Glutamatergic neuron (in vitro differentiated cells): ENCODE measurements at regions not wholly inside any gene's neighbourhood (a gene's known extent, or its start where the extent isn't known, plus 50 kb on each side); places are given as distances from the start of the nearest gene placed in this dataset.

Experiments used
- DNase-seq: peaks from one replicate; pipeline ENCODE4 v3.0.0; 2022
- H3K27ac Mint-ChIP-seq: one replicate; pipeline ENCODE4 v1.8.0; 2020; ENCODE audit warnings: mild to moderate bottlenecking, mixed read lengths, inconsistent platforms; ENCODE audit not compliant: unreplicated experiment
- H3K27me3 Mint-ChIP-seq: one replicate; pipeline ENCODE4 v1.8.0; 2020; ENCODE audit warnings: mild to moderate bottlenecking, moderate library complexity, mixed read lengths, inconsistent platforms; ENCODE audit not compliant: unreplicated experiment
- H3K36me3 Mint-ChIP-seq: one replicate; pipeline ENCODE4 v1.8.0; 2020; ENCODE audit warnings: mild to moderate bottlenecking, mixed read lengths, inconsistent platforms; ENCODE audit not compliant: unreplicated experiment
- H3K4me1 Mint-ChIP-seq: one replicate; pipeline ENCODE4 v1.8.0; 2020; ENCODE audit warnings: mild to moderate bottlenecking, low read depth, mixed read lengths, inconsistent platforms; ENCODE audit not compliant: unreplicated experiment
- H3K4me3 Mint-ChIP-seq: one replicate; pipeline ENCODE4 v1.8.0; 2020; ENCODE audit warnings: mild to moderate bottlenecking, mixed read lengths, inconsistent platforms; ENCODE audit not compliant: unreplicated experiment
- H3K9me3 Mint-ChIP-seq: one replicate; pipeline ENCODE4 v1.8.0; 2020; ENCODE audit warnings: mild to moderate bottlenecking, moderate library complexity, mixed read lengths, inconsistent platforms; ENCODE audit not compliant: unreplicated experiment
- TF ChIP-seq, protein P1 (sequence below): fragments of 200-600 bp; sonication (generic); IDR thresholded peaks from one replicate; pipeline ENCODE4 v1.5.0; 2021; ENCODE audit not compliant: partially characterized antibody, unreplicated experiment

DNA sequence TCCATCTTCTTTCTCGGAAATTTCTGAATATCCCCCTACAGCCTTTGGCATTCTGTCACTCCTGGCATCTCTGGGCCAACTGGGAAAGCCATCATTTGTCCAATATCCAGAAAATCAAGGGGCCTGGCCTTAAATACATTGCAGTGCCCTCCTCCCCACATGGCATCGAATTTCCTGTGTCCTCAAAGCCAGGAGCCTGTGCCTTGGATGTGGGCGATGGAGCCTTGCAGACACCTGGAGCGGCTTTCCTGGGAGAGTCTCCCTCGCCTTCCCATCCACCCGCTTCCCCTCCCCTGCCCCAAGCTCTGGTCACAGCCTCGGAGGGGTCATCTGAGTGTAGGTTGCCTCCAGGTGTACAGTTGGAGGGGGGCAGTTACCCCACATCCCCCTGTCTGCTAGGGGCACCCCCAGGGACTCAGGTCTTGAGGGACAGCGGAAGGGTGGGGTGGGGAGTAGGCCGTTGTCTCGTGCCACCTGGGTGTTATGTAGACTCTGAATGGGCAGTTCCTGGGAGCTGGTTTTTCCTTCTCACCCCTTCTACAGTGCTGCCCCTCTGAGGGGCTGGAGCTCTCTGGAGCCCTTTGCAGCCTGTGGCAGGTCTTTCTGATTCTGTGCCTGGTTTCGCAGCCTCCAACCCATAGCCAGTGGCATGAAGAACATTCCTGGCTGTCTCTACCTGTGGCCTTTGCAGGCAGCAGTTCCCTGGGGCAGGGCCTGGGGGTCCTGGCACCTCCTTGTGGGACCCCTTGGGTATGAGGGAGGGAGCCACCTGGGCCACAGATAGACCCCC, 239.8 kb downstream of the SEC14L1 start:
- Mint-ChIP-seq H3K27ac (no peak overlapping the region), H3K4me3 (peak overlapping the region; percentile 32), H3K27me3 (peaks cover 11% of the 10 kb centered on the region), H3K9me3 (peaks cover 14% of the 10 kb centered on the region), H3K36me3 (no peaks in the 10 kb centered on the region), H3K4me1 (peaks cover 49% of the 10 kb centered on the region)
- no peak for DNase-seq
- TF ChIP-seq, protein P1, sequence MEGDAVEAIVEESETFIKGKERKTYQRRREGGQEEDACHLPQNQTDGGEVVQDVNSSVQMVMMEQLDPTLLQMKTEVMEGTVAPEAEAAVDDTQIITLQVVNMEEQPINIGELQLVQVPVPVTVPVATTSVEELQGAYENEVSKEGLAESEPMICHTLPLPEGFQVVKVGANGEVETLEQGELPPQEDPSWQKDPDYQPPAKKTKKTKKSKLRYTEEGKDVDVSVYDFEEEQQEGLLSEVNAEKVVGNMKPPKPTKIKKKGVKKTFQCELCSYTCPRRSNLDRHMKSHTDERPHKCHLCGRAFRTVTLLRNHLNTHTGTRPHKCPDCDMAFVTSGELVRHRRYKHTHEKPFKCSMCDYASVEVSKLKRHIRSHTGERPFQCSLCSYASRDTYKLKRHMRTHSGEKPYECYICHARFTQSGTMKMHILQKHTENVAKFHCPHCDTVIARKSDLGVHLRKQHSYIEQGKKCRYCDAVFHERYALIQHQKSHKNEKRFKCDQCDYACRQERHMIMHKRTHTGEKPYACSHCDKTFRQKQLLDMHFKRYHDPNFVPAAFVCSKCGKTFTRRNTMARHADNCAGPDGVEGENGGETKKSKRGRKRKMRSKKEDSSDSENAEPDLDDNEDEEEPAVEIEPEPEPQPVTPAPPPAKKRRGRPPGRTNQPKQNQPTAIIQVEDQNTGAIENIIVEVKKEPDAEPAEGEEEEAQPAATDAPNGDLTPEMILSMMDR = no peak

DNA sequence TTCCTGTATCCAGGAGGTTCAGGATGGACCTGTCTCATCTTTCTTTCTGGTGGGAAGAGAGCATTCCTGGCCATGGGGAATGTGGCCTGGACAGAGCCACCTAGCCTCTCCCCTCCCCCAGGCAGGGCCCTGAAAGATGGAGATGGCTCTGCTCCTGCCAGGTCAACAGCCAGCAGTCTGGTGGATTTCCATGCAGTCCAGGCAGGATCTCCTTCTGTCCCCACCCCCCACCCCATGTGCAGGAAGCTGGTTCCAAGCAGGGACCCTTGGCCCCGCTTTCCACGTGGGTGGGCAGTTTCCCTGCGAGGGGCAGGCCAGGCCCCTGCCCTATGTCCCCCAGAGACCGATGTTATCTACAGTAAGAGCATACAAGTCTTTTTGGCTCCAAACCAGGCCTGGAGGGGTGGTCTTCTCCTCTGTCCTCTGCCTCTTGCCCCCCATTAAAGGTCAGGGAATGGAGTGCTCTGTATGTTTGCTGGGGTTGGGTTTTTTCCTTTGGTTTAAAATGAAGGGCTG, 240.5 kb downstream of the SEC14L1 start:
- Mint-ChIP-seq H3K27me3 (peaks cover 5% of the 10 kb centered on the region), H3K4me1 (peaks cover 48% of the 10 kb centered on the region), H3K4me3 (peak overlapping the region; percentile 50), H3K27ac (no peak overlapping the region), H3K36me3 (no peaks in the 10 kb centered on the region), H3K9me3 (peaks cover 9% of the 10 kb centered on the region)
- DNase-seq = no peak
- TF ChIP-seq, protein P1 = no peak

- Mint-ChIP-seq H3K36me3 (no peaks in the 10 kb centered on the region), H3K27ac (no peak overlapping the region), H3K27me3 (peaks cover 5% of the 10 kb centered on the region), H3K4me1 (peaks cover 48% of the 10 kb centered on the region), H3K4me3 (peak overlapping the region; percentile 50), H3K9me3 (peaks cover 8% of the 10 kb centered on the region)
- TF ChIP-seq, protein P1 = no peak
- DNase-seq = no peak
These were observed 241.0 kb downstream of the SEC14L1 start for GRCh38 chr17:77381731-77382130.

GRCh38 chr17:77382356-77382911, 241.7 kb downstream of the SEC14L1 start:
- no peak for DNase-seq
- TF ChIP-seq, protein P1 = no peak
- H3K27me3 Mint-ChIP-seq = peaks cover 5% of the 10 kb centered on the region
- no peaks in the 10 kb centered on the region for H3K36me3 Mint-ChIP-seq
- peaks cover 12% of the 10 kb centered on the region for H3K9me3 Mint-ChIP-seq
- peak overlapping the region; percentile 38 for H3K27ac Mint-ChIP-seq
- peaks cover 44% of the 10 kb centered on the region for H3K4me1 Mint-ChIP-seq
- H3K4me3 Mint-ChIP-seq = no peak overlapping the region
